NCI-H748 treated with DMSO at 0.1 percent for 48 hours (cell line): ENCODE measurements at regions not wholly inside any gene's neighbourhood (a gene's known extent, or its start where the extent isn't known, plus 50 kb on each side); places are given as distances from the start of the nearest gene placed in this dataset.

Experiments used
- DNase-seq: peaks from one replicate; lab custom pipeline; 2025; lab: John Stamatoyannopoulos, UW

DNA sequence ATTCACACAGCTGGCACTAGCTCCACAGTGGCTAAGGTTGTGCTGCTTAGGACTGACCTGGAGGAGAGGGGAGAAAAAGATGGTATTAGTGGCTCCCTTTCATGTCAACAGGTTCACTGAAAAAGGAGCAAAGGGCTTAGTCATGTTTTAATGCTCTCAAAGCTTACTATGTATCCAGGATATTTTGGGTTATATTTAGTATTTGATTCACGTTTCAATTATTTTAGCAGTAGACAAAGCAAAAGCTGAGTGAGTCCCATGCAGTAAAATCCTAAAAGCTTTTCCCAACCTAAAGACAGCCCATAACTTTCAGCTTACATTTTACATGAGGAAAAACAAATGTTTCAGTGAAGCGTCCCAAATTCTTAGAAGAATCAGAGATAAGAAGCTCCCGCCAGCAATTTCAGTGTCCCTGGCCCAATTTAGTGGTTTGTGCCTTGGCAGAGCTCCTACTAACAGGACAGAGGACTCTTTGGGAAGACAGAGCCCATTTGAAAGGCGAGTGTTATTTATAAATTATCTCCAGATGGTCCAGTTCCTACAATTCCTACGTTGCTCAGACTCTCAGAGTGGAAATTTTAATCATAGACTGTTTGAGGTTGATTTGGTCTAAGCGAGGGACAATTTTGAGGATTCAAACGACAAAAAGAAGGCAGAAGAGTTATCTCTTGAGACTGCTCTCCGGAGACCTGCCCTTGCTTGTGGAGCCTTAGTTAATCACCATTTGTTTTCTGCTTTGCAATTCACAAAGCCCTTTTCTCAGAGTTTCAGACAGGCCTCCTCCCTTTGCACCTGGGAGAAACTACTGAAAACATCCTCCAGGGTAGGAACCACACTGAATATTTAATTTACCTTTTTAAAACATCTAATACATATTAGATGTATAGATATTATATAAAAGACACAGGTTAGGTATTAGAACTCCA is 225.0 kb upstream of the ANKRD55 start:
- DNase-seq: no peak

DNA sequence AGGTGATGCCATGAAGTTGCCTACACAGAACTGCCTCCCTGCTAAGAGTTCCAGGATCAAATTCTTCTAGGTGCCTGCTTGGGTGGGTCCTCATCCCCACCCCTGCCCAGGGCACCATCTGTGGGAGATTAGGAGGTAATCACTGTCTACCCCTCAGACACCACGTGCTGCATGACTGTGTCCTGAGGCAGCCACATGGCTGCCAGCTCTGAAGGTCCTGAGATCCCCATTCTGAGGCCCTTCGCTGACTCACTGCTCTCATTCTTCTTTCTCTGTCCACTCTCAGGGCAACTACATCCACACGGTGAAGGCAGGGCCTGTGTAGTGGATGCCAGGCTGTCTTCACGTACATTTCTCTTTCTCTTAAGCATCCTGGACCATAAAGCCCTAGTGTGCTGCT is 222.9 kb upstream of the ANKRD55 start:
- no peak for DNase-seq

DNA sequence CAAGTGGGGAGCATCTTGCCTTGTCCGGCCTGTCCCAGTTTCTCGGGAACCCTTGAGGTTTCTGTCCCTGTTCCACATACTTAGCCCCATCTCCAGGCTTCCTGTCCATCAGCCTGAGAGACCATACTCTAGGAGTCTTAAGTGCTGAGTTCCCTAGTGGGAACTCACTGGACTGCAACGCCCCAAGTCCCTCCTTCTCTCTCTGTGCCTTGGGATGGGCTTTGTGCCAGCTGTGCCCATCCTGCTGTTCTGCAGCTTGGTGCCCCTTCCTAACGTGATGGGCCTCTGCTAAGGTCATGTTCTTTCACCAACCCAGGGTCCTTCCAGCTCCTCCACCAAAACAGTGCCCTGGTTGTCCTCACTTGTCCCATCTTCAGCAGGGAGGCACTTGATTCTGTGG is 222.3 kb upstream of the ANKRD55 start:
- no peak for DNase-seq

- DNase-seq: no peak
Observed at GRCh38 chr5:56454219-56454862, 221.2 kb upstream of the ANKRD55 start.

GRCh38 chr5:56451742-56452141 is 218.6 kb upstream of the ANKRD55 start:
- DNase-seq: no peak

DNA sequence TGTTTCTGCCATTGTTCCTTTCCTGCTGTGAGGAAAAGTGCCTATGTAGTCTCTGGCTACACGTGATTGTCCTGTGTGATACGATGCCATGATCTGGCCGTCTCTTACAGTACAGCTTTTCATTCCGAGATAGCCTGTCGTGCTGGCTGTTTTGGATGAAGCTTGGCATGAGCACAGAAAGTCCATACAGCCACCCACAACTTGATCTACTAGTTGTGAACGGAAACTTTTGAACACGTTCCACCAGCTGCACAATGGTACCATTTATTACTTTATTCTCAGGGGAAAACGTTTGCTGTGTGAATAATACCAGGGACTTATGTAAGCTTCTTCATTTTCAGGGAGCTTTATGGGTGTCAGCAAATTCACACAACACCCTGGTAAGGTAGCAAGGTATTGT is 217.6 kb upstream of the ANKRD55 start:
- no peak for DNase-seq

DNA sequence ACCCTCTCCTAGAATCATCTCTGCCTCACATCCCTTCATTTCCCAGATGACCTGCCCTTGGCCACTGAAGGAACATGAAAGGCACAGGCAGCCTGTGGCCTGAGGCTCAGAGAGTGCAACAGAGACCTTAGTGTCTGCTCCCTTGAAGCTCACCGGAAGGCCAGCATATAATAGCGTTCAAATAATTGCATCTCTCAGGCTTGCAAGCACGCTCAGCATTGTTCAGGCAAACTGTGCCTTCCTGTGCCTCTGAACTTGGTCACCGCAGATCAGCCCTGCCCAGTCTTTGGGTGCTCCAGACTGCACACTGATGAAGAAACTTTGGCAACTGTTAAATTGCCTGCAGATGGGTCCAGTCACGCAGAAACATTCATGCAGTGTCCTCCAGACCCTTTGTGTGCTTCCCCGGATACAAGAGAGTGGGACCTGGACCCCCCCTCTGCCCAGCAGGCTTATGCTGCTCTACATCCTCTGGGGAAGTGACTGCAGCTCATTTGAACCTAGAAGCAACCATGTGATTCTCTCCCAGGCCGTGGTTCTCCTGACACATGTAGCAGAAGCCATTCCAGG is 216.0 kb upstream of the ANKRD55 start:
- DNase-seq: no peak

- DNase-seq: no peak
Observed at GRCh38 chr5:56447656-56448055, 214.5 kb upstream of the ANKRD55 start.

GRCh38 chr5:56447232-56447631 is 214.1 kb upstream of the ANKRD55 start:
- DNase-seq: no peak

GRCh38 chr5:56446728-56447127 is 213.6 kb upstream of the ANKRD55 start:
- no peak for DNase-seq

DNA sequence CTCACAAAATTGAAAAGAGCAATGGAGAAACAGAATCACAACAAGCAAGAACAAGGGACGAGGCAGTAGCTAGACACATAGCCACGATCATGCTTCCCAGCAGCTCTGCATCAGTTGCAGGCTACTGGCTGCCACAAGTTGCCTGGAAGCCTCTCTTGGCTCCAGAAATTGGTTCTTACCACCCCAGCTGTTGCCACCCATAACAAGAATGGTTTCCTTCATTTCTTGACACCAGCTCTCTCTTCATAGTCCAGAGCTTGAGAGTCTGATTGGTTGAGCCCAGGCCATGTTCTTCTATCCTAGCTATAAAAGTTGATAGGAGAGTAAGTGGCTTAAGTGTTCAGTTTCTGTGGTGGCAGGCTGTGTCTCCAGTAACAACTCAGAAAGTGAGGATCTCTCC is 210.7 kb upstream of the ANKRD55 start:
- DNase-seq: no peak

- DNase-seq: peak; percentile 64
Observed at GRCh38 chr5:56440871-56441740, 208.0 kb upstream of the ANKRD55 start.

DNA sequence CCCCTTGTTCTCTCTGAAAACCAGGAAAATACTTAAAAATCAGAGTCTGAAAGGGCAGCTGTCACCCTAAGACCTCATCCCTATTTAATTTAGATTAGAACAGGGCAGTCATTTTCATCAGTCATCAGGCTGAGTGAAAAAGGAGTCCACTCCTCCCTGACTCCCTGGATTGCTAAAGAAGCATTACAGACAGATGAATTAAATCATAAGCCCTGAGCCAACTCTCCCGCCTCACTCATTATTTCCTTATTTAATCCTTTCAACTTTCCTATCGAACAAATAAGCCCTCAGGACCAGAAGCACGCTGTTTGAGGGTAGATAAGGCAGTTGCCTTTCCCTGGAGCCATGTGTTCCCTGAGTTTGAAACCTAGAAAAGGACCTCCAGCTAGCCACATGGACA is 201.9 kb upstream of the ANKRD55 start:
- DNase-seq: no peak

- DNase-seq: no peak
Observed at GRCh38 chr5:56433039-56433617, 200.0 kb upstream of the ANKRD55 start.

DNA sequence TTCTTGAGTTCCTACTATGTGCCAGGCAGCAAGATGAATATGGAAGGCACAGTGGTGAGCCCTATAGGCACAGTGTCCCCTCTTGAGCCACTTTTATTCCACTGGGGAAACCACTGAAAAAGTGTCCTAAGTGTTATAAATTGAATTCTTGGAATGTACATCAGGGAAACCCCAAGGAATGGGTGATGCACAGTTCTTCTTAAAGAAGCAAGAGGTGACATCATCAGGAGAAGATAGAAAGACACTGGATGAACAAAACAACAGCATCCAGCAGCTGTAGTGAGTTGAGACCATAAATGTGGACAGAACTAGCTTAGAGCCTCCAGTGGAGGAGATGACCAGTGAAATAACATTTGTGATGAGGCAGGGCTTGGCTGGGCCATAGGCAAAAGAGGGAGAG is 199.2 kb upstream of the ANKRD55 start:
- DNase-seq: no peak

DNA sequence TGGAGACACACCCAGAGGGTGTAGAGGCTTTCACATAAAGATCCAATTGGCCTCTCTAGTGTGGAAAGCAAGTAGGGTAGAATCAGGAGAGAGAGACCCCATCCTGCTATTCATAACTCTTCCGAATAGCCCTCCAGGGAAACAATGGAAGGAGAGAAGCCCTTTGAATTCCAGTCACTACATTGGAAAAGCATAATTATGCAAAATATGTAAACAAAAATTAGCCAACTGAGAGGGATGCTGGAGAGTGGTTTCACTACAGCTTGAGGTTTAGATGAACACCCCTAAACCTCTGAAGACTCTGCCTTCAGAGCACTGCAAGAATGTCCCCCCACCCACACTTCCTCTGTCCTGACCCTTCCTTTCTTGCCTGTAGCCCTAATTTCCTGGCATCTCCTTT is 197.3 kb upstream of the ANKRD55 start:
- DNase-seq: no peak

DNA sequence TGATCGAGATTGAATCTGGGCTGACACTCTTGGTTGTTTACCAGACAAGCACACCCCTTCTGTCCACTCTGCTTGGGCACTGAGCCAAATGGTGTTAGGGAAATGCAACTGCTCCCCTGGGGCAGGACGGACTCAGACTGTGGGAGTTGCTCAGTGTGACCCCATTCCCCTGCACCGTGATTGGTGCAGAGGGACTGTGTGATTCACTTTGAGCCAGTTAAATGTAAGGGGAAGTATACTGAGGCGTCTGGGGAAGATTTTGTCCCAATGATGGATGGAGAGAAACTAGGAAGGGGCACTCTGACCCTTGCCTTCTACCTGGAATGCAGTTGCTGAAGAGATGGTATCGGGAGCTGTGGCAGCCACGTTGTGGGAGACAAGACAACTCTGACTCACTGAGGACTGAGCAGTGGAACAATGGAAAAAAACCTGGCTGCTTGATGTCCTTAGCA is 196.0 kb upstream of the ANKRD55 start:
- peak; percentile 64 for DNase-seq

GRCh38 chr5:56426693-56427092 is 193.6 kb upstream of the ANKRD55 start:
- no peak for DNase-seq

GRCh38 chr5:56422076-56422762 is 189.1 kb upstream of the ANKRD55 start:
- DNase-seq: no peak

GRCh38 chr5:56421246-56422075 is 188.3 kb upstream of the ANKRD55 start:
- DNase-seq: no peak
